H1 (cell line): ENCODE measurements at regions not wholly inside any gene's neighbourhood (a gene's known extent, or its start where the extent isn't known, plus 50 kb on each side); places are given as distances from the start of the nearest gene placed in this dataset.

Experiments
- GABPA ChIP-seq: IDR thresholded peaks from 2 replicates; pipeline ENCODE4 v1.6.1; 2011; ENCODE audit warnings: mild to moderate bottlenecking, low read length, moderate library complexity, borderline replicate concordance; ENCODE audit not compliant: insufficient read depth
- MAFK ChIP-seq: IDR thresholded peaks from 2 replicates; pipeline ENCODE4 v1.6.1; 2012; ENCODE audit warnings: low read depth, mild to moderate bottlenecking, improper control_type of control experiment, low read length

DNA sequence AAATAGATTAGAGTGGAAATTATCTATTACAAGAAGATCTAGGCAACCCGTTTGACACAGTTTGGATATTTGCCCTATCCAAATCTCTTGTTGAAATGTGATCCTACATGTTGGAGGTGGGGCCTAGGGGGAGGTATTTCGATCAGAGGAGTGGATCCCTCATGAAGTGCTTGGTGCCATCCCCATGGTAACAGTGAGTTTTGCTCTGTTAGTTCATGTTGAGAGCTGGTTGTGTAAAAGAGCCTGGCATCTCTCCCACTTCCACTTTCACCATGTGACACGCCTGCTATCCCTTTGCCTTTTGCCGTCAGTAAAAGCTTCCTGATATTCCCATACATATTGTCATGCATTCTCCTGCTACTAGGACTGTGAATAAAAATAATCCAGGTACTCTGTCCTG is 66.4 kb upstream of the FLRT2 start (continued):
- no peak for TF ChIP-seq GABPA
- no peak for TF ChIP-seq MAFK
